Suprapubic skin (tissue), 3 donors: ENCODE measurements at regions not wholly inside any gene's neighbourhood (a gene's known extent, or its start where the extent isn't known, plus 50 kb on each side); places are given as distances from the start of the nearest gene placed in this dataset.
"Not testable (repeated sequence)": the region's sequence is repeated elsewhere in the genome, so short reads cannot be mapped to it uniquely, and the experiment has no call there.

Source experiments
- POLR2A ChIP-seq, 2 donors: fragments of 450-650 bp; IDR thresholded peaks; one replicate each; pipeline ENCODE4 v1.6.1; 2017; ENCODE audit warnings: antibody characterized with exemption in 2 of 2, mild to moderate bottlenecking in 2 of 2, moderate library complexity in 2 of 2
- TF ChIP-seq, protein P1 (sequence below), 2 donors: fragments of 200-600 bp in 1 of 2; fragments of 450-650 bp in 1 of 2; sonication (generic) in 1 of 2; IDR thresholded peaks; one replicate each; pipeline ENCODE4 v1.5.1; 2016 to 2019; ENCODE audit warnings: antibody characterized with exemption in 2 of 2, mild to moderate bottlenecking in 1 of 2, moderate library complexity in 1 of 2

DNA sequence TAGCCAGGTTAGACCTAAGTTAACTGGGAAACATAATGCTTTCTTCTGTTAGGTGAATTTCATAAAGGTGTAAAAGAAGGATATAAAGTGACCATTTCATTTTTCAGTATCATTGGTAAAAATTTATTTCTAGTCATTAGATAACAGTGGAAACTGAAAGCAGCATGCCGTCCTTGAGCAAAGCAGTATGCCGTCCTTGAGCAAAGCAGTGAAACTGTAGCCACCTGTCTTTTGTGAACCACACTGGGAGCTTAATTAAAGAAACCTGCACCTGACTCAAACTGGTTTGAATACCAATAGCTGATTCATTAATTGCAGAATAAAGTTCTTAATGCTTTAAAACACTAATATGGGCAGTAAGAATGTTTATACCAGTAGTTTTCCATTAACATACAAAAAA is 281.5 kb upstream of the OR4C13 start:
- not testable (repeated sequence) for TF ChIP-seq POLR2A (IDR thresholded peaks at IDR 0.05)
- TF ChIP-seq, protein P1, sequence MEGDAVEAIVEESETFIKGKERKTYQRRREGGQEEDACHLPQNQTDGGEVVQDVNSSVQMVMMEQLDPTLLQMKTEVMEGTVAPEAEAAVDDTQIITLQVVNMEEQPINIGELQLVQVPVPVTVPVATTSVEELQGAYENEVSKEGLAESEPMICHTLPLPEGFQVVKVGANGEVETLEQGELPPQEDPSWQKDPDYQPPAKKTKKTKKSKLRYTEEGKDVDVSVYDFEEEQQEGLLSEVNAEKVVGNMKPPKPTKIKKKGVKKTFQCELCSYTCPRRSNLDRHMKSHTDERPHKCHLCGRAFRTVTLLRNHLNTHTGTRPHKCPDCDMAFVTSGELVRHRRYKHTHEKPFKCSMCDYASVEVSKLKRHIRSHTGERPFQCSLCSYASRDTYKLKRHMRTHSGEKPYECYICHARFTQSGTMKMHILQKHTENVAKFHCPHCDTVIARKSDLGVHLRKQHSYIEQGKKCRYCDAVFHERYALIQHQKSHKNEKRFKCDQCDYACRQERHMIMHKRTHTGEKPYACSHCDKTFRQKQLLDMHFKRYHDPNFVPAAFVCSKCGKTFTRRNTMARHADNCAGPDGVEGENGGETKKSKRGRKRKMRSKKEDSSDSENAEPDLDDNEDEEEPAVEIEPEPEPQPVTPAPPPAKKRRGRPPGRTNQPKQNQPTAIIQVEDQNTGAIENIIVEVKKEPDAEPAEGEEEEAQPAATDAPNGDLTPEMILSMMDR (IDR thresholded peaks at IDR 0.05) = not testable (repeated sequence)
